ENCODE measurements at regions not wholly inside any gene's neighbourhood (a gene's known extent, or its start where the extent isn't known, plus 50 kb on each side); places are given as distances from the start of the nearest gene placed in this dataset.

DNA sequence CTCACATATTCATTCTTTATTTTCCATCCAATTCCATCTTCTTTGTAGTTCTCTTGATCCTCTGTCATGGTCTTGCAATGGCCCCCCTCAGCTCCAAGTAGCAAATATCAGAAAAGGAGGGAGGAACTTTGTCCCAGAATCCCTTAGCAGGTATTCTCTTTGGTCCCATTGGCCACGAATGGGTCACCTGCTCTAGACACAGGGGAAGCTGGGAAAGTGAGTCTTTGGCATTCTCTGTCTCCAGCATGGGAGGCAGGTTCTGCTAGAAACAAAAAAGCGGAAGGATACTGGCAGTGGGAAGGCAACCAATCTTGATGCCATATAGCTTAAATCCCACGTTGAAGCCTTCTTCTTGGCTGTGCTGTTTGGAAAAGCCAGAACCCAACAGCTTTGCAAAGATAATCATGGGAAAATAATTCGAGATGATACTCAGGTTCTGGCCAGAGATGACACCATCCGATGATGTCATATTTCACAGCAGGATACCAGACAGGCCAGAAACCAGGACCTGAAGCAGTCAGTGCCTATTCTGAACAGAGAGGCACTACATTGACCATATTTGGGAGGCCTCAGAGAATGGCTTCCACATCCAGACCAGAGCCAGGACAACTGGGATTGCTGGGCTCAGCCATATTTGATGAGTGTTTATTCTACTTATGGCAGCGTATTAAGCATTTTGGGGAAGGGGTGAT lies 110.4 kb upstream of the ATXN3L start:
- Histone ChIP-seq H3K36me3 (ENCODE audit: control insufficient read depth in 3 of 3, insufficient read depth in 3 of 3, low read length in 3 of 3) (no peaks in the 10 kb centered on the region), H3K9ac (ENCODE audit: low read depth in 1 of 3, low read length in 3 of 3) (no peak overlapping the region), H3K4me3 (ENCODE audit: low read length in 3 of 3) (no peak overlapping the region), H3K4me1 (ENCODE audit: control insufficient read depth in 3 of 3, insufficient read depth in 3 of 3, low read length in 3 of 3) (peaks cover 0 to 4% (median 2%) of the 10 kb centered on the region in 3 donors), H3K27ac (ENCODE audit: low read depth, low read length) (no peak overlapping the region), H3K27me3 (ENCODE audit: control insufficient read depth in 3 of 3, insufficient read depth in 3 of 3, low read length in 3 of 3) (peaks cover 0 to 2% (median 0%) of the 10 kb centered on the region in 3 donors), H3K9me3 (ENCODE audit: control insufficient read depth in 3 of 3, low read length in 3 of 3) (peaks cover 0 to 2% (median 0%) of the 10 kb centered on the region in 3 donors)

DNA sequence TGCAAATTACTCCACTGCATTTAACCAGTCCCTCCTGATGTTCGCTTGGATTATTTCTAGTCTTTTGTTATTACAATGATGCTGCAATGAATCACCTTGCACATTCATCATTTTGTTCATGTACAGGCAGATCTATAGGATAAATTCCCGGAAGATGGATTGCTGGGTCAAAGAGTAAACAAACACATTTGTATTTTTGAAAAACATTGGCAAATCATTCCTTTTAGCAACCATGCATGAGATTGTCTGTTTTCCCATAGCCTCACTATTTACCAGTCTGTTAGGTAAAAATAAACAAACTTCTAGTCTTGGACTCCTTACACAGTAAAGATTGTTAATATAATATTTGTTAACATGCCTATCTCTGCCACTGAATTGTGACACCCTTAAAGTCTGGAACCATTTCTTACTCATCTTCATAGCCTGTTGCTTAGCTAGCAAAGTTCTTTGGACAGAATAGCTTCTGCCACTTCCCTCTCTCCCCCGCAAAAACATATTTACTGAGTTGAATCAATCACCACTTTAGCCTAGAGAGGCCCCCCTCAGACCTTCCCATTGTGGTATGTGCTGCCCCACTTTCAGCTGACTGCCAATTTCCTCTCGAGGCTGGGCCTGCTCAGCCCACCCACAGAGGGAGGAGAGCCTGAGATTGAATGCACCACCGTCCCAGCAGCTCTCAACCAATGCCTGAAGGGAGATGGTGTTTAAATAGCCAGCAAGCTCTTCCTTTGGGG lies 108.4 kb upstream of the ATXN3L start:
- Histone ChIP-seq H3K4me1 (ENCODE audit: control insufficient read depth in 3 of 3, insufficient read depth in 3 of 3, low read length in 3 of 3) (peaks cover 0 to 4% (median 2%) of the 10 kb centered on the region in 3 donors), H3K27ac (ENCODE audit: low read depth, low read length) (no peak overlapping the region), H3K4me3 (ENCODE audit: low read length in 3 of 3) (no peak overlapping the region), H3K36me3 (ENCODE audit: control insufficient read depth in 3 of 3, insufficient read depth in 3 of 3, low read length in 3 of 3) (no peaks in the 10 kb centered on the region), H3K27me3 (ENCODE audit: control insufficient read depth in 3 of 3, insufficient read depth in 3 of 3, low read length in 3 of 3) (no peaks in the 10 kb centered on the region), H3K9ac (ENCODE audit: low read depth in 1 of 3, low read length in 3 of 3) (no peak overlapping the region), H3K9me3 (ENCODE audit: control insufficient read depth in 3 of 3, low read length in 3 of 3) (peaks cover 0 to under 1% (median 0%) of the 10 kb centered on the region in 3 donors)

DNA sequence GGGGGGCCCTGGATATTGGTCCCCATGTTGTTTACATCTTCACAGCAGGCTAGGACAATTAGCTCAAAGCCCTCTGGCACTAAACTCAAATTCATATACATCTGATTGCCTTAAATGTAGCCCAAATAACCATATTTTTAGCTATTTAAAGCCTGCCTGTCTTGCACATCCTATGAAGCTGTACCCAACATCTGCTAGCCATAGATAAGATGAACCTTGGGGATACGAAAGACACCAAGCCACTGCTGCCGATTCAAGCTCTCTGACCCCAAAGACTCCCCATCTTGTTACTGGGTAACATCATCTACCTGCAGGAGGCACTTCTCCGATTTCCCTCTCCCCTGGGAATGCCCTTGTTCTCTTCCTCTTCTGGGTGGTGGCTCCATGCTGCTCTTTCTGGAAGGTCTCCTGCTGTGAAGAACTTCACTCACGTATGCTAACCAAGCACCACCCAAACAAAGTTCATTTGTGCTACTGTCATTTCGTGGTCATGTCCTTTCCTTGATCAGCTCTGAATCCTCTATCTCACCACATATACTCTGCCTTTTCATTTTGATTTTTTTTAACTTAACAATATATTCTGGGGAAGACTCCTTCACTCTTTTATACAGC lies 107.7 kb upstream of the ATXN3L start:
- H3K4me1 ChIP-seq (ENCODE audit: control insufficient read depth in 3 of 3, insufficient read depth in 3 of 3, low read length in 3 of 3): peaks cover 0 to 4% (median 2%) of the 10 kb centered on the region in 3 donors
- H3K36me3 ChIP-seq (ENCODE audit: control insufficient read depth in 3 of 3, insufficient read depth in 3 of 3, low read length in 3 of 3): no peaks in the 10 kb centered on the region
- H3K27me3 ChIP-seq (ENCODE audit: control insufficient read depth in 3 of 3, insufficient read depth in 3 of 3, low read length in 3 of 3): no peaks in the 10 kb centered on the region
- H3K27ac ChIP-seq (ENCODE audit: low read depth, low read length): no peak overlapping the region
- H3K9ac ChIP-seq (ENCODE audit: low read depth in 1 of 3, low read length in 3 of 3): no peak overlapping the region
- no peaks in the 10 kb centered on the region for H3K9me3 ChIP-seq (ENCODE audit: control insufficient read depth in 3 of 3, low read length in 3 of 3)
- H3K4me3 ChIP-seq (ENCODE audit: low read length in 3 of 3): no peak overlapping the region

DNA sequence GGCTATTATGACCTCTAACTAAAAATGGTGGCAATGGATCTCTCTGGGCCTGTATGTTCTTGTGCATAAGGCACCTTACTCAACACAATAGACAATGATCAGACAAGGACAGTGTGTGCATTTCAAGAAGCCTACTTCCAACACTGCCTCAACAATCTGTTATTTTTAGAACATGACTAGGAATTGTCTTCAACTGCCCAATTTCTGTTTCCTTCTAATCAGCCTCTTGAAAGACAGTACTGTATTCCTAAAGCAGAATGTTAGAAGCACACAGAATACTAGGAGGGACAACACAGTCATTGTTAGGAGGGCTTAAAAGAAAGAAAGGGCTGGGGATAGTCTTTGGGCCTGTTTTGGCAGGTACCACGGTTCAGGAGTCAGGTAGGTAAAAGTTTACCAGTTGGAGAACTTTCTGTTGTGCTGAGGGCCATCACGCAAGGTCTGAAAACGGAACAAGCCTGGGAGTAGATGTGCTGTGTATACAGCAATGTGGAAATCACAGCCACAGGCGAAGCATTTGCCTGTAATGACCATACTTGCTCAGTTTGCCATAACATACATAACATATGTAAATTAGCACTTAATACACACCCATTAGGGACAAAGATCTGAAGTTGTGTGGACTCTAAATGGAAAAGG lies 100.8 kb upstream of the ATXN3L start:
- Histone ChIP-seq H3K9ac (ENCODE audit: low read depth in 1 of 3, low read length in 3 of 3) (no peak overlapping the region), H3K27ac (ENCODE audit: low read depth, low read length) (no peak overlapping the region)

DNA sequence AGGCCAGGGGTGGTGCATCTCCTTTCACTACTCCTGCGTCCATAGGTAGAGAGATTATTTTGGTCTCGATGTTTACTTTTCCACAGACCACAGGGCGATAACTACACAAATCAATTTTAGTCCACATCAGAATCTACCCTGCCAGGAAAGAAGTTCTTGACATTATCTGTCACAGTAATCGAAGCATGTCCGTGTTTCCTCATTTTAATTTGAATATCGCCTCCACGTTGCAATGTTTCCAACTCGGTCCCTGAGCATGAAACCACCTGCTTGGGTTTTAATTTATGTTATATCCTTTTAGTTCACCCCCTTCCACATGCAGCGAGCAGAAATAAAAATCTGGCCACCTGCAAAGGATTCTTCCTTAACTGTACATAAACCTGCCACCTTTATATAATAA lies 100.1 kb upstream of the ATXN3L start:
- H3K4me3 ChIP-seq (ENCODE audit: low read length in 3 of 3): no peak overlapping the region
- no peak overlapping the region for H3K9ac ChIP-seq (ENCODE audit: low read depth in 1 of 3, low read length in 3 of 3)
- H3K27me3 ChIP-seq (ENCODE audit: control insufficient read depth in 3 of 3, insufficient read depth in 3 of 3, low read length in 3 of 3): no peaks in the 10 kb centered on the region
- H3K27ac ChIP-seq (ENCODE audit: low read depth, low read length): no peak overlapping the region
- H3K36me3 ChIP-seq (ENCODE audit: control insufficient read depth in 3 of 3, insufficient read depth in 3 of 3, low read length in 3 of 3): no peaks in the 10 kb centered on the region
- peaks cover 0 to 2% (median 0%) of the 10 kb centered on the region in 3 donors for H3K9me3 ChIP-seq (ENCODE audit: control insufficient read depth in 3 of 3, low read length in 3 of 3)
- peaks cover 0 to 5% (median 0%) of the 10 kb centered on the region in 3 donors for H3K4me1 ChIP-seq (ENCODE audit: control insufficient read depth in 3 of 3, insufficient read depth in 3 of 3, low read length in 3 of 3)

More for the DNA sequence above, 100.8 kb upstream of the ATXN3L start:
- H3K4me1 ChIP-seq (ENCODE audit: control insufficient read depth in 3 of 3, insufficient read depth in 3 of 3, low read length in 3 of 3): peaks cover 0 to 5% (median 0%) of the 10 kb centered on the region in 3 donors
- H3K27me3 ChIP-seq (ENCODE audit: control insufficient read depth in 3 of 3, insufficient read depth in 3 of 3, low read length in 3 of 3): no peaks in the 10 kb centered on the region
- H3K9me3 ChIP-seq (ENCODE audit: control insufficient read depth in 3 of 3, low read length in 3 of 3): peaks cover 0 to 2% (median 0%) of the 10 kb centered on the region in 3 donors
- H3K4me3 ChIP-seq (ENCODE audit: low read length in 3 of 3): no peak overlapping the region
- no peaks in the 10 kb centered on the region for H3K36me3 ChIP-seq (ENCODE audit: control insufficient read depth in 3 of 3, insufficient read depth in 3 of 3, low read length in 3 of 3)

DNA sequence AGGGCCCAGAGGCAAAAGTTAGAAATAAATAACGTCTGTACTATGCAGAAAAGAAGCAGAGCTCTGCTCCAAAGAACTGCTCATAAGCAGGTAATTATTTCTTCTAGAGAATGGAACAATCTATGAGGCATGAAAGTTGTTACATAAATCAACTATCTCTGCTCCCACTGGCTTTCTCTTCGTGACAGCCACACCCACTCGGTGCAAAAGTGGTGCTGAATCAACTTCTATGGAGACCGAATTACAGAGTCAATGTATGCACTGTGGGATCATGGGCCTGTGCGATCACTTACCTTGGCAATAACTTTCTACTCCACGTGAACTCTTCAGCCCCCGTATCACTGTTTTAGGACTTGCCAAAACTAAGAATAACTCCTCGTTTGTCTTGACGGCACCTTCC lies 99.4 kb upstream of the ATXN3L start:
- H3K27ac ChIP-seq (ENCODE audit: low read depth, low read length): no peak overlapping the region
- H3K27me3 ChIP-seq (ENCODE audit: control insufficient read depth in 3 of 3, insufficient read depth in 3 of 3, low read length in 3 of 3): no peaks in the 10 kb centered on the region
- H3K4me3 ChIP-seq (ENCODE audit: low read length in 3 of 3): no peak overlapping the region
- no peak overlapping the region for H3K9ac ChIP-seq (ENCODE audit: low read depth in 1 of 3, low read length in 3 of 3)
- peaks cover 0 to 5% (median 0%) of the 10 kb centered on the region in 3 donors for H3K4me1 ChIP-seq (ENCODE audit: control insufficient read depth in 3 of 3, insufficient read depth in 3 of 3, low read length in 3 of 3)
- H3K36me3 ChIP-seq (ENCODE audit: control insufficient read depth in 3 of 3, insufficient read depth in 3 of 3, low read length in 3 of 3): no peaks in the 10 kb centered on the region
- peaks cover 0 to 2% (median 0%) of the 10 kb centered on the region in 3 donors for H3K9me3 ChIP-seq (ENCODE audit: control insufficient read depth in 3 of 3, low read length in 3 of 3)

DNA sequence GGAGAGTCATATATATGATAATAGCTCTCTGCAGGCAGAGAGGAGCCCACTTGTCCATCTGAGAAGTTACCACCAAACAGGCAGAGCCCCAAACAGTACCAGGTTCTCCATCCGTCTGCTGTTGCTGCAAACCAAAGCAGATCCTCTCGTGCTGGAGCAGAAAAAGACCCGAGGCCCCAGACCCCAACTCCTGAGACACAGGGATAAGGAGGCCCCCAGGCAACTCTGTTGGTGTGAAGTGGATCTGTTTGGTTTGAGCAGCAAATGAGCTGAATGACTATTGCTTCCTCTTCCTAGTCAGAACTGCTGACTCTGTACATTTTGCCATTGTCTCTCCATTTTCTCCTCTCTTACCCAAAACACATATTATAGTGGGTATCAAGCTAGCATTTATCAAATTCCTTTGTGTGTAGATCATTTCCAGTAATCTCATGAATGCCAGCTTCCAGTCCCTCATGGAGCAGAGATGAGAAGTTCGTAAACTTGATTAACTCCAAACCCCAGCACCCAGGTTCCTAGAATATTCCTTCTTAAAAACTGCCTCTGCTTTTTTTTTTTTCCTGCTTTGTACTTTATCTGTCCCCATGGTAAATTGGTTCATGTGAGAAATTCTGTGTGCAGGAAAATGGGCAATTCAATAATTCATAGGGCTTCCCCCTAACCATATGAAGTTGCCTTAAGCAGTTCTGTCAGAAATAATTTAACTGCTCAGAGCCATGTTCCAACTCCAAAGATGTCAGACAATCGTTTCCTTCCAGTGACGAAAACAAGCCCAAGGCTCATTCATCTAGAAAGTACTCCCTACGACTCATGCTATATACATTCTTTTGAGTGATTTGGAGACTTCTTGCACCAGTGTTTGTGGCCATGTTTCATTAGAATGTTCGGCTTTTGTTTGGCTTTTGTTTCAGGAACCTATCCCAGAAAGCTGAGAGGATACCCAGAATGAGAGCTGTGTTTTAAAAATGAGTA lies 98.6 kb upstream of the ATXN3L start:
- no peak overlapping the region for H3K9ac ChIP-seq (ENCODE audit: low read depth in 1 of 3, low read length in 3 of 3)

DNA sequence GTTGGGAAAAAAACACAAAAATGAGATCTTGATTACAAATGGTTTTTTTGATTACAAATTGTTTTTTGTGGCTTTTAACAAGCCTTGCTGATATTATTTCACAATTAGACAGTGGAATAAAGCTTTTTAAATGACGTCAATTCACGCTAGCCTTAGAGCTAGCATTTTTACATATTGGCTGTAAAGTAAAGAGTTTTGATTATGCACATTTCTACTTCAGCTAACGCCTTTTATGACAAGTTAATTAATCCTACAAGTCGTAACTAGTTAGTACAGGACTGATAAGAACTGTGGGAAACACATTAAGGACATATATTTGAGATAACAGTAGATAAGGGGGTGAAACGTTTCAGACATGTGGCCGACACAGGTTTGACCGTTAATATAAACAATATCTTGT lies 95.7 kb upstream of the ATXN3L start:
- Histone ChIP-seq H3K4me1 (ENCODE audit: control insufficient read depth in 3 of 3, insufficient read depth in 3 of 3, low read length in 3 of 3) (peaks cover 0 to 4% (median 0%) of the 10 kb centered on the region in 3 donors), H3K9me3 (ENCODE audit: control insufficient read depth in 3 of 3, low read length in 3 of 3) (peaks cover 0 to 2% (median 0%) of the 10 kb centered on the region in 3 donors), H3K27me3 (ENCODE audit: control insufficient read depth in 3 of 3, insufficient read depth in 3 of 3, low read length in 3 of 3) (no peaks in the 10 kb centered on the region), H3K36me3 (ENCODE audit: control insufficient read depth in 3 of 3, insufficient read depth in 3 of 3, low read length in 3 of 3) (no peaks in the 10 kb centered on the region), H3K9ac (ENCODE audit: low read depth in 1 of 3, low read length in 3 of 3) (no peak overlapping the region), H3K27ac (ENCODE audit: low read depth, low read length) (no peak overlapping the region), H3K4me3 (ENCODE audit: low read length in 3 of 3) (no peak overlapping the region)

More for the DNA sequence above, 98.6 kb upstream of the ATXN3L start:
- Histone ChIP-seq H3K9me3 (ENCODE audit: control insufficient read depth in 3 of 3, low read length in 3 of 3) (peaks cover 0 to 2% (median 0%) of the 10 kb centered on the region in 3 donors), H3K27ac (ENCODE audit: low read depth, low read length) (no peak overlapping the region), H3K4me1 (ENCODE audit: control insufficient read depth in 3 of 3, insufficient read depth in 3 of 3, low read length in 3 of 3) (peaks cover 0 to 5% (median 0%) of the 10 kb centered on the region in 3 donors), H3K36me3 (ENCODE audit: control insufficient read depth in 3 of 3, insufficient read depth in 3 of 3, low read length in 3 of 3) (no peaks in the 10 kb centered on the region), H3K27me3 (ENCODE audit: control insufficient read depth in 3 of 3, insufficient read depth in 3 of 3, low read length in 3 of 3) (no peaks in the 10 kb centered on the region), H3K4me3 (ENCODE audit: low read length in 3 of 3) (no peak overlapping the region)
